ENCODE measurements at regions not wholly inside any gene's neighbourhood (a gene's known extent, or its start where the extent isn't known, plus 50 kb on each side); places are given as distances from the start of the nearest gene placed in this dataset.

DNA sequence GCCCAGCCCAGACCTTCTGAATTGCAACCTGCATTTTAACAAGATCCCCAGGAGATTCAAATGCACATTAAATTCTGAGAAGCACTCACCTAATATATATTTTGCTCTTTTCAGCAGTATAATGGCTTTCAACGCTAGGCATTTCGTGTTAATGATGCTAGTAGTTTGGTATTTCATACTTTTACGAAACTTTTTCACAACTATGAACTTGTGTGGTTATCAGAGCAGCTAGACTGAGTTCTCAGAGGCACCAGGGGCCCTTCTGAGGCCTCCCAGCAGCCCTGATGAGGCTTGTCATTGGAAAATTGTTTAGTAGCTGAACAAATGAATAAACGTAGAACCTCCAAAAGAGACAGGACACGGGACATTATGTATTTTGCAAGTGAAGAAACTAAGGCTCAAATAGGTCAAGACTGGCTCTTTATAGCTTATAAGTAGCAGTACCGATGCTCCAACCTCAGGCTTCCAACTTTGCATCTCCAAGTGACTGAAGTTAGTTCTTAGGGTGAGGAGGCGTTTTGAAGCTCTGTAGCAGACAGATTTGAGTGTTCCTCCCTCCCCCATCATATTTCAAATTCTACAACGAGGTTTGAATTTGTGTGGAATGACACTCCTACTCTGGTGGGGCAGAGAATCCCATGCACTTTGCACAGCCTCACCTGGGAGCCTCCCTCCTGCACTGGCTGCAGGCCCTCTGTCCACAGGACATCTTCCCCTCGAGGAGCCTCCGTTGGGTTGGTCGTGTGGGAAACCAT is 121.1 kb upstream of the SLC25A48 start:
- TF ChIP-seq, protein P1, sequence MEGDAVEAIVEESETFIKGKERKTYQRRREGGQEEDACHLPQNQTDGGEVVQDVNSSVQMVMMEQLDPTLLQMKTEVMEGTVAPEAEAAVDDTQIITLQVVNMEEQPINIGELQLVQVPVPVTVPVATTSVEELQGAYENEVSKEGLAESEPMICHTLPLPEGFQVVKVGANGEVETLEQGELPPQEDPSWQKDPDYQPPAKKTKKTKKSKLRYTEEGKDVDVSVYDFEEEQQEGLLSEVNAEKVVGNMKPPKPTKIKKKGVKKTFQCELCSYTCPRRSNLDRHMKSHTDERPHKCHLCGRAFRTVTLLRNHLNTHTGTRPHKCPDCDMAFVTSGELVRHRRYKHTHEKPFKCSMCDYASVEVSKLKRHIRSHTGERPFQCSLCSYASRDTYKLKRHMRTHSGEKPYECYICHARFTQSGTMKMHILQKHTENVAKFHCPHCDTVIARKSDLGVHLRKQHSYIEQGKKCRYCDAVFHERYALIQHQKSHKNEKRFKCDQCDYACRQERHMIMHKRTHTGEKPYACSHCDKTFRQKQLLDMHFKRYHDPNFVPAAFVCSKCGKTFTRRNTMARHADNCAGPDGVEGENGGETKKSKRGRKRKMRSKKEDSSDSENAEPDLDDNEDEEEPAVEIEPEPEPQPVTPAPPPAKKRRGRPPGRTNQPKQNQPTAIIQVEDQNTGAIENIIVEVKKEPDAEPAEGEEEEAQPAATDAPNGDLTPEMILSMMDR (IDR thresholded peaks at IDR 0.05), result no peak
- TF ChIP-seq POLR2A (IDR thresholded peaks at IDR 0.05), result no peak
